ENCODE measurements at regions not wholly inside any gene's neighbourhood (a gene's known extent, or its start where the extent isn't known, plus 50 kb on each side); places are given as distances from the start of the nearest gene placed in this dataset.
A peak's percentile ranks its signal among the peaks of the same experiment; 100 is the strongest.

DNA sequence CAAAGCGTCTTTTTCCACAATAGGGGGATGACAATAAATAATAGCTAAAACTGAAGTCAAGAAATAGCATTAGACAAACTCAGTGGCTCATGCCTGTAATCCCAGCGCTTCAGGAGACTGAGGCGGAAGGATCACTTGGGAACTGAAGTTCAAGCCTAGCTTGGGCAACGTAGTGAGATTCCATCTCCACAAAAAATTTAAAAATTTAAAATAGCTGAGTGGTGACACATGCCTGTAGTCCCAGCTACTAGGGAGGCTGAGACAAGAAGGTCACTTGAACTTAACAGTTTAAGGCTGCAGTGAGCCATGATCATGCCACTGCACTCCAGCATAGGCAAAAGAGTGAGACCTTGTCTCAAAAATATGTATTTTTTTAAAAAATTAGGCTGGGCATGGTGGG is 107.9 kb downstream of the AKR1D1 start:
- intact Hi-C loops (cut with DNase I), result no loop called here
- Histone ChIP-seq H3K9me3 (peaks cover 5 to 17% (median 10%) of the 10 kb centered on the region in 3 donors), H3K4me3 (no peak overlapping the region), H3K27ac (no peak overlapping the region), H3K4me1 (no peaks in the 10 kb centered on the region), H3K27me3 (no peaks in the 10 kb centered on the region), H3K36me3 (no peaks in the 10 kb centered on the region)
- DNase-seq, result no peak
- TF ChIP-seq, protein P1, sequence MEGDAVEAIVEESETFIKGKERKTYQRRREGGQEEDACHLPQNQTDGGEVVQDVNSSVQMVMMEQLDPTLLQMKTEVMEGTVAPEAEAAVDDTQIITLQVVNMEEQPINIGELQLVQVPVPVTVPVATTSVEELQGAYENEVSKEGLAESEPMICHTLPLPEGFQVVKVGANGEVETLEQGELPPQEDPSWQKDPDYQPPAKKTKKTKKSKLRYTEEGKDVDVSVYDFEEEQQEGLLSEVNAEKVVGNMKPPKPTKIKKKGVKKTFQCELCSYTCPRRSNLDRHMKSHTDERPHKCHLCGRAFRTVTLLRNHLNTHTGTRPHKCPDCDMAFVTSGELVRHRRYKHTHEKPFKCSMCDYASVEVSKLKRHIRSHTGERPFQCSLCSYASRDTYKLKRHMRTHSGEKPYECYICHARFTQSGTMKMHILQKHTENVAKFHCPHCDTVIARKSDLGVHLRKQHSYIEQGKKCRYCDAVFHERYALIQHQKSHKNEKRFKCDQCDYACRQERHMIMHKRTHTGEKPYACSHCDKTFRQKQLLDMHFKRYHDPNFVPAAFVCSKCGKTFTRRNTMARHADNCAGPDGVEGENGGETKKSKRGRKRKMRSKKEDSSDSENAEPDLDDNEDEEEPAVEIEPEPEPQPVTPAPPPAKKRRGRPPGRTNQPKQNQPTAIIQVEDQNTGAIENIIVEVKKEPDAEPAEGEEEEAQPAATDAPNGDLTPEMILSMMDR (IDR thresholded peaks at IDR 0.05), result no peak
- no peak for TF ChIP-seq POLR2A (IDR thresholded peaks at IDR 0.05)
- 74 to 79% methylated on average over 4 of the region's 4 CpGs for WGBS, 2 donors

GRCh38 chr7:138185132-138185908 is 109.1 kb downstream of the AKR1D1 start:
- TF ChIP-seq, protein P1 (IDR thresholded peaks at IDR 0.05), result no peak
- TF ChIP-seq POLR2A (IDR thresholded peaks at IDR 0.05), result no peak
- 88 to 89% methylated on average over 12 of the region's 12 CpGs for WGBS, 2 donors
- DNase-seq, result no peak

DNA sequence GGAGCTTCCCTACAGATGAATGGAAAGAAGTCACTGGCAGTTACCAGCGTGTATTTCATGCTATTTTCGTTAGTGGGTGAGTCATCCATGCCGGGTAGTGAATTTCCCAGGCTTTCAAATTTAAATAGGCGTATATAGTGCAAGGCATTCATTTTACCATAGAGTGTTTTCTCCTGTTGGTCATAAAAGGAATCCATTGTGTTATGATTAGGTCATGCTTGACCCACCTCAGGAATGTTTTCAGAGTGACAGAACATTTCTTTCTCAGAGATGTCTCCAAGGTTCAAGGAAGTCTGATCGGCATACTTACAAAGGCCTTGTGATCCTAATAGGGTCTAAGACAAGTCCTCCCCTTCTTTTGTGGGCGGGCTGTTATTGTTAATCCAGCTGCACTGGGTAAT is 110.7 kb downstream of the AKR1D1 start:
- intact Hi-C loops (cut with DNase I), result no loop called here
- Histone ChIP-seq H3K27me3 (no peaks in the 10 kb centered on the region), H3K36me3 (no peaks in the 10 kb centered on the region), H3K4me3 (no peak overlapping the region), H3K4me1 (no peaks in the 10 kb centered on the region), H3K9me3 (peaks cover 5 to 20% (median 14%) of the 10 kb centered on the region in 3 donors), H3K27ac (peak overlapping the region in 3 of 4 donors; percentile 7 to 39 (median 39))
- 45 to 56% methylated on average over 6 of the region's 6 CpGs for WGBS, 2 donors
- TF ChIP-seq, protein P1 (IDR thresholded peaks at IDR 0.05), result no peak
- TF ChIP-seq POLR2A (IDR thresholded peaks at IDR 0.05), result no peak
- no peak for DNase-seq

More at GRCh38 chr7:138185132-138185908, 109.1 kb downstream of the AKR1D1 start:
- intact Hi-C loops (cut with DNase I), result no loop called here
- no peaks in the 10 kb centered on the region for H3K27me3 ChIP-seq
- no peaks in the 10 kb centered on the region for H3K4me1 ChIP-seq
- no peaks in the 10 kb centered on the region for H3K36me3 ChIP-seq
- H3K4me3 ChIP-seq, result no peak overlapping the region
- H3K9me3 ChIP-seq, result peaks cover 5 to 20% (median 14%) of the 10 kb centered on the region in 3 donors
- H3K27ac ChIP-seq, result no peak overlapping the region

DNA sequence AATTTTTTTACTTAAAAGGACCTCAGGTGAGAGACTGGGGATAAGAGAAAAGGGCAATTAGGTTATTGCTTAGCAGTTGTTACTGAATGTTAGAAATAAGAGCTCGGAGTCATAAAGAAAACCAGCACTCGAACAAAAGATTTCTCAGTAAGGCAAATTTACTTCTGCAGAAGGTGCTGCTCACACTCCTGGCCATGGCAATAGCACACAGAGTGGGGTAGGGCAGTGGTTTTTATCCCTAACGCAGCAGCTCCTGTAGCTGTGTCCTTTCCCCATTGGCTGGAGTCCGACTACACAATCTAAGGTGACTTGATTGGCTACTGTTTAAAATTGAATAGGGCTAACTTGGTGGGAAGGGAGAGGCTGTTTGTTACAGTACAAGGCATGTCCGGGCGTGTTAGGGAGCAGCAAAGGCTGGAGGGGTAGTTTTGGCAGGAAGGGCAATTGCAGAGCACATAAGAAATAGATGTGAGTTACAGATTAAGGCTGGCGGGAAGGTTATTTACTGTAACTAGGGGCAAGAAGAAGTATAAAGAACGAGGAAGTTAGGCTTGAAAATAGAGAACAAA is 112.1 kb downstream of the AKR1D1 start:
- no peak for TF ChIP-seq POLR2A (IDR thresholded peaks at IDR 0.05)
- TF ChIP-seq, protein P1 (IDR thresholded peaks at IDR 0.05), result no peak
- WGBS, 2 donors, result 68 to 76% methylated on average over 8 of the region's 8 CpGs
- Histone ChIP-seq H3K27ac (no peak overlapping the region), H3K27me3 (no peaks in the 10 kb centered on the region), H3K9me3 (peaks cover 5 to 20% (median 14%) of the 10 kb centered on the region in 3 donors), H3K4me3 (no peak overlapping the region), H3K4me1 (no peaks in the 10 kb centered on the region), H3K36me3 (no peaks in the 10 kb centered on the region)
- intact Hi-C loops (cut with DNase I), result no loop called here
- no peak for DNase-seq

GRCh38 chr7:138194567-138194966 is 118.3 kb downstream of the AKR1D1 start:
- intact Hi-C loops (cut with DNase I), result no loop called here
- H3K4me3 ChIP-seq, result no peak overlapping the region
- H3K27ac ChIP-seq, result no peak overlapping the region
- H3K9me3 ChIP-seq, result peaks cover 0 to under 1% (median 0%) of the 10 kb centered on the region in 3 donors
- DNase-seq, result no peak
- H3K36me3 ChIP-seq, result no peaks in the 10 kb centered on the region
- 66 to 74% methylated on average over 7 to 8 of the region's 8 CpGs for WGBS, 2 donors
- TF ChIP-seq, protein P1 (IDR thresholded peaks at IDR 0.05), result no peak
- TF ChIP-seq POLR2A (IDR thresholded peaks at IDR 0.05), result no peak
- H3K27me3 ChIP-seq, result no peaks in the 10 kb centered on the region
- H3K4me1 ChIP-seq, result peaks cover 7 to 34% (median 18%) of the 10 kb centered on the region in 3 donors

All from esophagus squamous epithelium (tissue), 5 donors.